HG02852 (cell line): ENCODE measurements at regions not wholly inside any gene's neighbourhood (a gene's known extent, or its start where the extent isn't known, plus 50 kb on each side); places are given as distances from the start of the nearest gene placed in this dataset.

ENCODE experiments used
- ATAC-seq: cut with Tn5 transposase; IDR thresholded peaks from one replicate; pipeline ENCODE4 v1.9.1; 2021; ENCODE audit warnings: mild to moderate bottlenecking, moderate library complexity; ENCODE audit not compliant: unreplicated experiment

DNA sequence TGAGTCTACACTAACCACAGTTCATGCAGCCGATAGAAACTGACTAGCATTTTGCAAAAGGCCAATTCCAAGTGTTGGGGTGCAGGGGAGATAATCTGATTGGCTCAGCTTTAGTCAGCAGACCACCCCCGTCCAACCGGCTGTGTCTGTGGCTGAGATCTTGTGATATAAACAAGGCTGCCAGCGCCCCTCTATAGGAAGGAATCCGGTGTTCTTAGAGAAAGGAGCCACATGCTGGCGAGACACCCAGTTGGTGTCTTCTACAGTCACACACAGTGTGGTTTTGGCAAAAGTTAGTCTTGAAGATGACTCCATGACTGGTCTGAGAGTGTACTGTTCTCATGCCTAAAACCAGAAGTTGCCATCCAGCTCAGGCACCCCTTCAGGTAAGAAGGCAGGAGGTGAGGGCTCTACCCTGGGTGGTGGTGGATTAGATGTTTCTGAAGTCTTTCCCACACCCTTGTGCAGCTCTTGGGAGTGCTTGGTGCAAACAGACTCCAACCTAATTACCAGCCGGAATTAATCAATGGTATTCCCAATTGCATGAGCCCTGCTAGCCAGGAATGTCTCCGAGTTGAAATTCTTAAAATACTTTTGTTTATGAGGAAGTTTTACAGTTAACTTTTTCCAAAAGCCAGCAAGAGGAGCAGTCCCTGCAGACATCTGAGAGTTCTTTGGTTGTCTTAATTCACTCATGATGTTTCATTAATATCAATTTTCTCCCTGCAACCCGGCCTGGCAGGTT, 172.3 kb upstream of the IRX6 start:
- ATAC-seq = no peak

DNA sequence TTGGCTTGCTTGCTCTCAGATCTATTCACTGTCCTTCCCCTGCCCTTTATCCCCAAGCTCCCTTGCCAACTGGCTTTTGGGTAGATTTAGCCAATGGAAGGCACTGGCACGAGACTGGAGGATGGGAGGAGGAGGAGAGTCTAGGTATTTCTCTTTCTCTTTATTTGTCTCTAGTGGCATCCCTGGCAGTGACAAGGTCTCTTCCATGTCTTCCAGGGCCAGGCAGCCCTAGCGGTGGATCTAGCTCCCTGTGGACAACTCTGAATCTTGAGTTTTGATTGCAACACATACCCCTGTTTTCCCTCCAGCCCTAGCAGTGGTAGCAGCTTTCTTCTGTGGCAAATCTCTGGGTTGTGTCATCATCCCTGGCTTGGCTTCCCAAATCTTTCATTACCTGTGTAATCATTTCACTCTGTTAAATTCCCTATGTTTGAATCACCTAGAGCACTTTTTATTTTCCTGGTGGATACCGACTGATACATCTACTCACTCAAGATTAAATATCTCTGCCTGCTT, 171.1 kb upstream of the IRX6 start:
- ATAC-seq = no peak

DNA sequence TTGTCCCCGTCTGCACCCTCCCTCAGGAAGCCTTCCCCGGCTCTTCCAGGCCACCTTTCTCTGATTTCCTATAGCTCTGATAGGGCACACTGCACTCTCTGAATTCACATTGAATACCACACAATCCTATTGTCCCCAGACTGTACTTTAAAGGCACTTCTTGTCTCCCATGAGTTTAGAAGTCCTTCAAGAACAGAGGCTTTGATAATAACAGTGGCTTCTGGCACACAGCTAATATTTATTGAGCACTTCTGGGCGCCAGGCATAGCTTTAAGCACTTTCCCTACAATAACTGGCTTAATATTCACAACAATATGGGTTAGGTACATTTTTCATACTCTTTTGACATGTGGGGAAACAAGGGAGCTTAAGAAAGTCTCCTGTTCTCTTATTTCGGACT, 169.7 kb upstream of the IRX6 start:
- no peak for ATAC-seq

DNA sequence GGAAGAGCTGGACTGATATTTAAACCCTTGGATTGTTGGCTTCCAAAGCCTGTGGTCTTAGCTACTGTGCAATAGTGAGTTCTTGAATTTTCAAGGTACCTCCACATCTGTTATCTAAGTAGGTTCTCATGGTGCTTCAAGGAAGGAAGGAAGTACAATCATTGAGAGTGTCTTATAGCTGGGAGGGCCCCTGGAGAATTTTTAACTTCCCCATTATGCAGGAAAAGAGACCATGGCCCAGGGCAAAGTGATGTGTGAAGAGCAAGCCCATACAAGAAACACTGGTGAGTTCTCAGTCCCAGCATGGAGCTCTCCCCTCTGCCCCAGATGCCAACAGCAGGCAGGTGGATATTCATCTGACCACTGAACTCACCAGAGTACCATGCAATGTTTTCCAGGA, 169.0 kb upstream of the IRX6 start:
- ATAC-seq = no peak

DNA sequence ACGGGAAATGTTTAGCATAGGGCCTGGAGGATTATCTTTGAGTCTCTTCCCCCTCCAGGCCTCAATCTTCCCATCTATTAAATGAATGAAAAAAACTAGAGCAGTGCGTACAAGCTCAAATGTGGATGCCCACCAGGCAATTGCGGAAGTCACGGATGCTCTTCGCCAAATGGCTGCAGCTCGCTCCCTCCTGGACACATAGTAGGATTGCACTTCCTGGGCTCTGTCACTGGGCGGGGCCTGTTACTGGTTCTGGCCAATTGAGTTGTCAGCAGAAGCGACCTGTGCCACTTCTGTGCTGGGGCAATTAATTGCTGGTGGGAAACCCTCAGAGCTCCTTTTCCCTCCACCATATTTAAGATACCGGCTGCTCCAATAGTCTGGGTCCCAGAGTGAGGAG, 168.2 kb upstream of the IRX6 start:
- no peak for ATAC-seq

DNA sequence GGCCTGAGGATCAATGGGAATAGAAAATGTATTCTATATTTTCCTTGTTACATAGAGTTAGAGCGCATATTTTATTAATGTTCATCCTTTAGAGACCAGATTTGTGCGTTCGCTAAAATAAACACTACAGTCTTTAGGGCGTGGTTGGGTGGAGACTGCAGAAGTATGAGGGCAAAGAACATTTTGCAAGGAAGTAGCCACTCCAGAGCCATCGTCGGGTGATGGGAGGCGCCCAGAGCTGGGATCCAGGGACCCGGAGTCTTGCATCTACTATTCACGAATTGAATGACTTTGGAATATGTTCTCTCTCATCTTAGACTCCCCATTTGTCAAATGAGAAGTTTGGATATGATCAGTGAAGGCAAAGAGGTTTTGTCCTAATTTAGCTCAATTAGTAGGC, 154.2 kb upstream of the IRX6 start:
- no peak for ATAC-seq

DNA sequence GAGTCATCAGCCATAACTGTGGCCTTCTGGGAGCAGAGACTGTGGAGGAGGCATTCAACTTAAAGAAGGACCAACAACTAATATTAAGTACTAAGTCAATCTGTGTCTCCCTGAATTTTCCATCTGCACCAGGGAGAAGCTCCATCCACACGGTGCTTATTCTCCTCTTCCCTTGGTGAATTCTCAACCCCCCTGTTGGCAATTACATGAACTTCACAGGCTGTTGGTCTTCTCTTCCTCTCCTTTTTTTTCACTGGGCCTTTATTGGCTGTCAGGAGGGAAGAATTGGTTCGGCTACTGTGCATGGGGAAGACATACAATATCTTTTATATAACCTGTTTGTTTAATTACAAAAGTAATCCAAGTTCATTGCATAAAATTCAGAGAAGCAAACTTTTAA, 152.8 kb upstream of the IRX6 start:
- no peak for ATAC-seq

DNA sequence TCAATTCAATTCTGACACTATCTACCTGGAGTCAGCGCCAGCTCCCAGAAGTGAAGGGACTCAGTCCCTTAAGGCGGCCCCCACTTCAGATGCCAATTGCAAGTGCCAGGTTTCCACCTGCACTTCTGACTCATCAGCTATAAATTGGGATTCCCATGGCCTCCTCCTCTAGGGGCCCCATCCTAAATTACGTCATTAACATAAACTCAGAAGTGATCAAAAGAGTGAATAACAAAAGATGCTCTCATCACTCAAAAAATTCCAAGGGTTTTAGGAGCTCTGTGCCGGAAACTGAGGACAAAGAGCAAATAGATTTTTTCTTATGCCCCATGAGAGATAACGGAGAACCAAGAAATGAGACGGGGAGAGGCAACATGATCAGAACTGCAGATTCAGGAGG, 148.6 kb upstream of the IRX6 start:
- ATAC-seq = no peak

DNA sequence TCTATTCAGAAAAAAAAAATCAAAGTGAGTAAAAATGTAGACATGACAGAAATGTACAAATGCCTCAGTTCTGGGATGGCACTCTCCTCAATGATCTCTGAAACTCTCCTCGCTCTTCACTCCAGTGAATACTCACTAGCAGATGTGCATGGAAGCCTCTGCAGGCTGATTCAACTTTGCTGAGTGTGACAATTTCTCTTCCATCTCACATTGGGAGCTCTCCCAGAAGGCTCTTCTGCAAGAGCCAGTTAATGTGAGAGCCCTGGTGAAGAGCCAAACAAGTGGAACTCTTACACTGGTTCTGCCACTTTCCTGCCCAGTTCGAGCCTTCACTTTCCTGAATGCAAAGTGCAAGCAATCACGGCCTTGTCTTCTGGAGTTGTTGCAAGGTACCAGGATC, 147.1 kb upstream of the IRX6 start:
- no peak for ATAC-seq

DNA sequence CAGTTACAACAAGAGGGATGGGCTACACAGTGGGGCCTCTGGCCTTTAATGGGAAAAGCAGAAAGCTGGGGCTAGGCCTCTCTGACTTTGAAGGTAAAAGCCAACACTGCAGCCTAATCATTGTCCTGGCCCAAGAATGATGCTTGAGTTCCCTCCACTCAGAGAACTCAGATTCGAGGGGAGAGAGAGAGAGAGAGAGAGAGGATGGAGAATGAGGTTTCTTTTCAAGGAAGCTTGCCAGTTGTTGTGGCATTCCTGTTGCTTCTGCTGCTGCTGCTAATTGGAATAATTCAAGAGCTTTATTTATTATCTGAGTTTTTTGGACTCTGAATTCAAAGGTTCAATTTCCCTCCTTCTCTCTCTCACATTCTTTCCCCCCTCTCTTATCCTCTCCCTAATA, 144.6 kb upstream of the IRX6 start:
- ATAC-seq = no peak

DNA sequence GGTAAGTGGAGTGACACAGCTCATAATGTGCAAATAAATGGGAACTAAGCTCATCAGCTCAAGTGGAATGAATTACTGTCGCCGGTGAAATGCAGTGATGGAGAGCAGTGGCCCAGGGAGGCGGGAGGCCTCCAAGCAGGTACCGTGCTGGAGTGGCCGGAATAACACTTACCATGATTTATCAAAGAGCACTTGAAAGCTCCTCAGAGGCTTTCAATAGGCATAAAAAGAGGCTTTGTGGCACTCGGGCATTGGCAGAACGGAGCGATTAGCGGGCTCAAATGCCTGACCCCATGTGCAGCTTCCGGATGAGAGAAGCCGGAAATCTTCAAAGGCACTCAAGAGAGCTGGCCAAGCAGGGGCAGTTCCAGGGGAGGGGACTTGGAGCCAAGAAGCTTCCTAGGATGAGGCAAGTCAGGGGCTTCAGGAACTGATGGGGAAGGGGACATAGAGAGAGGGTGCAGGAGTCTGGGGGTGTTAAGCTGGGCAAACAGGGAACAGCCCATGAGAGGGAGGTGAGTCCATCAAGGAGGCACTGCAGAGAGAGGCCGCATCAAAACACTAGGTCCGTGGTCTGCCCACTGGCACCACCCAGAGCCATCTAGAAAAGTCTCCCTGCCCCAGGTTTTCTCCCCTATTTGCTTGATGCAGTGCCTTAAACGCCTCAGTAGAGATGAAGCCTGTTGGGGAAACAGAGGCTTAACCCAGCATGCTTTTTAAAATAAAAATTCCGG, 144.0 kb upstream of the IRX6 start:
- ATAC-seq = no peak

DNA sequence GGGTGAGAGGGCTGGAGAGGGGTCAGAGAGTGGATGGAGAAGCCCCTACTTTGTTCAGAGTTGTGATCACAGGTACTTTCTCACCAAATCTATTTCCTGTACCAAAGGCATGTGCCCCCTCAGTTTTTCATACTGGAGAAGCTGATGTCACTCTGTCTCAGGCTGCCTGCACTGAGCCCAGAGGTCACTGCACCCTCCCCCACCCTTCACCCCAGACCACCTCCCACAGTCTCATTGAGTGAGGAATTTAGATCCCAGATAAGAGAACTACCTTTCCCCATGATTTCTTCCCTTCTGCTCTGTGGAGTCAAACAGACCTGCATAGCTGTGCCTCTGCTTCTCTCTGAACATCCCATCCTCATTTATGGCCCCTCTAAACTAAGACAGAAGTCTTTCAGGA, 140.0 kb upstream of the IRX6 start:
- no peak for ATAC-seq

DNA sequence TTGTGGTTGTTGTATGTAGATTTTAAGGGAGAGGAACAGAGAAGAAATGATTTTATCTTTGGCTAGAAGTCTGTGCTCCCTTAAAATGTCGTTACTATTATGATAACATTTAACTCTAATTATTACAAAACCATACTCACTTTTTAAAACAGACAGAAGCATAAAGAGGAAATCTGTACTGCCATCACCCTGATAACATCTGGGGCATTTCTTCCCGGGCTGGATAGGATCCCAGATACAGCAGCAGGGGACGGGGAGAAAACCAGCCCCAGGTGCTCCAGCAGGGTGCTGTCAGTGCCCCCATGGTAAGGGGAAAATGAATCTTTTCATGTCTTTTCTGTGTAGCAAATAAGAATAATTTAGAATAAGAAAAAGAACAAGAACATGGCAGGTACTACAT, 139.4 kb upstream of the IRX6 start:
- ATAC-seq = no peak

DNA sequence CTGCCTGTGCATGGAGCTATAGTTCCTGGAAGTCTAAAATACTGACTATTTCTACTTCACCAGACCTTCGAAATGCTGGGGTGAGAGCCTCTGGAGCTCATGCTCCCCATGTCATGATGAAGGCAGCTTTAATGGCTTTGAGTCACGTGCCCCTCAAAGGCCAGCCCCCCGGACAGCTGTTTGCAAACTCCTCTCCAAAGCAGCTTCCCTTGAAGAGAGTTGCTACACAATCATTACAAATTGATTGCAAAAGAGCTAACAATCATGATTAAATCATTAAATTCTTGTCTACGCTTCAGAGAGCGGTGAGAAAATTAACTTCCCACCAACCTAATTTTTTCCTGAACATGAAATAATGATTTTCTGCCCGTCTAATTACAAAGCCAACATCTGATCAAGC, 134.8 kb upstream of the IRX6 start:
- no peak for ATAC-seq

DNA sequence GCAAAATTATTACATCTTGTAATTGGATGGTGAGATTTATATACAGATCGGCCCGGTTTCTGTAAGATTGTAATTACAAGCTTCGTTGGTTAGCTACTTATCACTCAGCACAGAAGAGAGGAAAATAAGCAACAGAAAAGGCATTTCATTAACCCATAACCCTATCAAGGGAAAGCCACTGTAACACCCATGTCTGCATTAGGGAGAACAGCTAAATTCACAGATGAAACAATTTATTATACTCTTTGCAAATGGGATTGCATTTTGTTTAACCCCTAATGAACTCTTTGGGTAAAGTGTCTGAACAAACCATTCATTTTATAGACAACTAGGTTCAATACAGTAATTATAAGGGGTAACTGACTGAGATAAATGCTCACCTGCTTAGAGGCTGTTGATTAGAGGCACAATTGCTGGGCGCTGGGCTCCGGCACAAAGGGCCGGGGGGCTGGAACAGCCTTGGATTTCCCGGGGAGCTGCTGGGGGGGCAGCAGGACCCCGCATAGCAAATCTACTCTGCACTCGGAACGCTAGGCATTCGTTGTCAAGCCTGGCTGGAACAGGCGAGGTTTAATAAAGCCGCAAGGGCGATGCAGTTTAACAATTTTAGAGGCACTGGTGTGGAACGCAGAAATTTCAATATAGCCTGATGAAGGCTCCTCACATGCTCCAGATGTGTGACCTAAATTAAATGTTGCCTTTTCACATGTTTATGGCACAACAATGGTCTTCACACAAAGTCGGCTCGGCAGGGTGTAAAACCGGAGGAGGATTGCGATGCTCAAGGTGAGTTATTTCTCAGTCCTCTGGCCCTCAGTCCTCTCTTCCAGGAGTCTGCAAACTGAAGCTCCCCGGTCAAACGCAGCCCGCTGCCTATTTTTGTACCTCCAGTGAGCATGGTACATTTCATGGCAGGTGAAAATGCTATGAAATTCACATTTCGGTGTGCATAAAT, 134.0 kb upstream of the IRX6 start:
- no peak for ATAC-seq

DNA sequence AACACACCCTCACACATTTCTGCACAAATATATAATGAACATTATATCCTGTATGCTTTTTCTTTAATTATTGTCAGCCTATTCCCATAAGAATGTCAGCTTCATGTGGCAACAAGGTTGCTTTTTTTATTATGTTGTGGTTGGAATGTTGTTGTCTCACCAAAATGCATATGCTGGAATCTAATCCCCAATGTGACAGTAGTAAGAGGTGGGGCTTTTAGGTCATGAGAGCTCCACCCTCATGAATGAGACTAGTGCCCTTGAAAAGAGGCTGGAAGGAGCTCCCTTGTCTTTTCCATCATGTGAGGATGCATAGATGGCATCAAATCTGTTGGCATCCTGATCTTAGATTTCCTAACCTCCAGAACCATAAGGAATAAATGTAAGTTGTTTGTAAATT, 131.3 kb upstream of the IRX6 start:
- ATAC-seq = no peak

DNA sequence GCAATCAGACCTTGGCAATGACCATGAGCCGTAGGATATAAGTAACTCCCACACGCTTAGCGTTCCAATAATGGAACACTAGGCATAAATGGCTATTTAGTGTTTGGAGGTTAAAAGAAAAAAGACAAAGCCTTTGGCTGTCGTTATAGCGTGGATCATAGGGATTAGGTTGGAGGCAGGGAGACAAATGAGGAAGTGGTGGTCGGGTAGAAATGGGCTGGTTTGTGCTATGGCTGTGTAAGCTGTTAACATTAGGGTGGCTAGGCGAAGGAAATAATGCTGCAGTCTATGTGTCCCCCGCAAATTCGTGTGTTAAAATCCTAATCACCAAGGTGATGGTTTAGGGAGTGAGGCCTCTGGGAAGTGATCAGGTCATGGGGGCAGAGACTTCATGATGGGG, 120.4 kb upstream of the IRX6 start:
- no peak for ATAC-seq

DNA sequence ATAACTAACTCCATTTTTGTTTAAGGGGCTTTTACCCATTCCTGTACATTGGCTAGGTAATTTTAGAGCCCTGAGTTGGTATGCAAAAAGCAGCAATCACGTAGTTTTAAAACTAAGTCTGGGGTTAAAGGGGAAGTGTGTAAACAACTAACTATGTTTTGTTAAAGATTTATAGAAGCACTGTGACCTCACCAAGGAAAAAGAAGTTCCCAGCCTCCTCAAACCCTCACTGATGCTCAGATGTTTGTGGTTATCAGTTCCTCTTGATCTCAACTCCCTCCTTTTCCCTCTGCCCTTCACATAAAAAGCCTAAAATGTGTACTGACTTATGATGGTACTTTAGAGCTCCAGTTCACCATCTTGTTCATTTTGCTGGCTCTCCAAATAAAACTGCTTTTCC, 119.9 kb upstream of the IRX6 start:
- ATAC-seq = no peak

DNA sequence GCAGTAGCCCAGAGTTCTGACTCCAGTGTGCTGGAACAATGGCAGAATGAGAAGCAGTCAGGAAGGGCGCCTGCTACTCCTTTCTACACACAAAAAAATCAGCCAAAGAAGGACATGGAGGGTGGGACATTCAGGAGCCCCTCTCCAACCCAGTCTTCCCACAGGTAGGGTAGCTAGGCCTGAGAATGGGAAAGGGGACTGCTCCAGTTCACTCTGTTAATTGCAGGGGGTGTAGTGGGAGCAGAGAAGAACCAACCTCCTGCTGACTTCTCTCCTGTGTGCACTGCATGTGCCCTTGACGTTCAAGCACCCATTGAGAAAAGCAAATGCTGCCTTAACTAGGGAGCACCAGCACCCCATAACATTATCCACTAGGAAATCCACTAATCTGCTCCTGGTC, 119.1 kb upstream of the IRX6 start:
- no peak for ATAC-seq

DNA sequence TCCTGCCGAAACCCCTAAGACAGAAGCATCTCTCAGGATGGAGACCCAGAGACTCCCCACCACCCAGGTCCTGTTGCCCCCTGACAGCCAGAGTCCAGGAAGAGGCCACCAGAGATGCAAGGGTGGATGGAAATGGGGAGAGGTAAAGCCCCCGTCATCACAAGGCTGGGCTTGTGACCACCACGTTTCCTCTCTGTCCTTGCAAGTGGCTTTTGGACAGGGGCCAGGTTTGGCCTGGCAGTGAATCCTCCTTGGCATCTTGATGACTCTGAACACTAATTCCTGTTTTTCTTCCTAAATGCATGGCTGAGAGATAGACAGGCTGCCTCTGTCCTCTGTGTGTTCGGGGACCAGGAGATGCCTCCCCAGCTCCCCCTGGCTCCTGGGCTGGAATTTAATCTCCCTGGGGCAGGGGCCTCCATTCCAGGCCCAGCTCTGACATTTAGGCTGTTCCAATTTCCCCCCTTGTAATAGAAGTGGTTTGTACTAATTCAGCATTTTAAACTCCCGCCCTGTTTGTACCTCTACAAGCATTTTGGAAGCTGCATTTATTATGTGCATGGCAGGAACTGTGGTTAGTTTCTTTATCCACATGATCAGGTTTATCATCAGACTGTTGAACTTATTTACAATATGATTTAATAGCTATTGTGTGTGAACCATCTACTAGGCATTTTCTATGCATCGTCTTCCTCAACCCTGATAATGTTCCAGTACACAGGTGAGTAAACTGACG, 116.1 kb upstream of the IRX6 start:
- ATAC-seq = no peak

DNA sequence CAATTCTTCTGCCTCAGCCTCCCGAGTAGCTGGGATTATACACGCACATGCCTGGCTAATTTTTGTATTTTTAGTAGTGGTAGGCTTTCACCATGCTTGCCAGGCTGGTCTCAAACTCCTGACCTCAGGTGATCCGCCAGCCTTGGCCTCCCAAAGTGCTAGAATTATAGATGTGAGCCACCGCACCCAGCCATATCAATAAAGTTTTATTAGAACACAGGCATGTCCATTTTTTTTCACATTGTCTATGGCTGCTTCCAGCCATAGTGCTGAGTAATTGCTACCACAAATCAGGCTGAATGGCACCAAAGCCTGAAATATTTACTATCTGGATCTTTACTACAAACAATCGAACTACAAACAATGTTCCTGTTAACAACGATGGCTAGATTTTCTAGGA, 114.4 kb upstream of the IRX6 start:
- ATAC-seq = no peak
